PC-3 (cell line): ENCODE measurements at regions not wholly inside any gene's neighbourhood (a gene's known extent, or its start where the extent isn't known, plus 50 kb on each side); places are given as distances from the start of the nearest gene placed in this dataset.

Source experiments
- CTCF ChIP-seq: fragments of 300-600 bp; sonication (generic); conservative IDR thresholded peaks from 2 replicates; pipeline ENCODE4 v1.5.1; 2017; ENCODE audit warnings: antibody characterized with exemption, low read depth, mild to moderate bottlenecking, low read length
- EZH2 ChIP-seq: fragments of 300-600 bp; sonication (generic); IDR thresholded peaks from one replicate; pipeline ENCODE4 v1.6.1; 2017; ENCODE audit warnings: antibody characterized with exemption, mild to moderate bottlenecking, low read length; ENCODE audit not compliant: unreplicated experiment

GRCh38 chr4:123750044-123750443 lies 353.4 kb downstream of the SPRY1 start:
- TF ChIP-seq CTCF (no peak), EZH2 (no peak)
